Mesothelial cell of epicardium (in vitro differentiated cells): ENCODE measurements at regions not wholly inside any gene's neighbourhood (a gene's known extent, or its start where the extent isn't known, plus 50 kb on each side); places are given as distances from the start of the nearest gene placed in this dataset.

Source experiments
- DNase-seq, 2 experiments: peaks; one replicate each; pipeline ENCODE4 v3.0.0; 2021; ENCODE audit warnings: low spot score in 2 of 2; ENCODE audit not compliant: unreplicated experiment in 2 of 2
- H3K27ac Mint-ChIP-seq: 2 replicates; pipeline ENCODE4 v1.8.0; 2021; ENCODE audit warnings: mixed read lengths
- H3K27me3 Mint-ChIP-seq: 2 replicates; pipeline ENCODE4 v1.8.0; 2021; ENCODE audit warnings: low read depth, mixed read lengths
- H3K36me3 Mint-ChIP-seq: 2 replicates; pipeline ENCODE4 v1.8.0; 2021; ENCODE audit warnings: mixed read lengths
- H3K4me1 Mint-ChIP-seq: 2 replicates; pipeline ENCODE4 v1.8.0; 2021; ENCODE audit warnings: mixed read lengths
- H3K4me3 Mint-ChIP-seq: 2 replicates; pipeline ENCODE4 v1.8.0; 2021; ENCODE audit warnings: mild to moderate bottlenecking, moderate library complexity, mixed read lengths
- H3K9me3 Mint-ChIP-seq: 2 replicates; pipeline ENCODE4 v1.8.0; 2021; ENCODE audit warnings: mixed read lengths
- TF ChIP-seq, protein P1 (sequence below): fragments of 200-600 bp; sonication (generic); IDR thresholded peaks from one replicate; pipeline ENCODE4 v1.5.0; 2021; ENCODE audit warnings: antibody characterized with exemption; ENCODE audit not compliant: unreplicated experiment

DNA sequence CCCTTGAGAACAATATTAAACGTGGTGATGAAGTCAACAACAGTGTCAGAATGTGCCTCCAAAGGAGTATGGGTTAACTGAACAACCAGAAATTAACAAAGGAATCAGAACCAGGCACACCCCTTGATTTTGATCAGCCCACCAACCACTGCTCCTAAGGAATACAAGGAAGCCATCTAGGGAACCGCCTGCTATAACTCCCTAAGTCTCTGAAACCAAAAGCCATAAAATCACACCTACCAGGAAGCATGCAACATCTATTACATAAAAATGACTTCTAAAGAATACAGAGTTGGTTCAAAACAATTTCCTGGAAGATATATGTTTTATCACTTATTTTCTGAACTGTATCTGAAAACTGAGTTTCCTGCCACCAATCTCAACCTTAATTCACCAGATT, 360.0 kb downstream of the EPHA4 start:
- H3K36me3 Mint-ChIP-seq, result no peaks in the 10 kb centered on the region
- no peaks in the 10 kb centered on the region for H3K4me1 Mint-ChIP-seq
- TF ChIP-seq, protein P1, sequence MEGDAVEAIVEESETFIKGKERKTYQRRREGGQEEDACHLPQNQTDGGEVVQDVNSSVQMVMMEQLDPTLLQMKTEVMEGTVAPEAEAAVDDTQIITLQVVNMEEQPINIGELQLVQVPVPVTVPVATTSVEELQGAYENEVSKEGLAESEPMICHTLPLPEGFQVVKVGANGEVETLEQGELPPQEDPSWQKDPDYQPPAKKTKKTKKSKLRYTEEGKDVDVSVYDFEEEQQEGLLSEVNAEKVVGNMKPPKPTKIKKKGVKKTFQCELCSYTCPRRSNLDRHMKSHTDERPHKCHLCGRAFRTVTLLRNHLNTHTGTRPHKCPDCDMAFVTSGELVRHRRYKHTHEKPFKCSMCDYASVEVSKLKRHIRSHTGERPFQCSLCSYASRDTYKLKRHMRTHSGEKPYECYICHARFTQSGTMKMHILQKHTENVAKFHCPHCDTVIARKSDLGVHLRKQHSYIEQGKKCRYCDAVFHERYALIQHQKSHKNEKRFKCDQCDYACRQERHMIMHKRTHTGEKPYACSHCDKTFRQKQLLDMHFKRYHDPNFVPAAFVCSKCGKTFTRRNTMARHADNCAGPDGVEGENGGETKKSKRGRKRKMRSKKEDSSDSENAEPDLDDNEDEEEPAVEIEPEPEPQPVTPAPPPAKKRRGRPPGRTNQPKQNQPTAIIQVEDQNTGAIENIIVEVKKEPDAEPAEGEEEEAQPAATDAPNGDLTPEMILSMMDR, result no peak
- H3K9me3 Mint-ChIP-seq, result no peaks in the 10 kb centered on the region
- no peak overlapping the region for H3K27ac Mint-ChIP-seq
- H3K27me3 Mint-ChIP-seq, result peaks cover 33% of the 10 kb centered on the region
- DNase-seq, result no peak
- no peak overlapping the region for H3K4me3 Mint-ChIP-seq

DNA sequence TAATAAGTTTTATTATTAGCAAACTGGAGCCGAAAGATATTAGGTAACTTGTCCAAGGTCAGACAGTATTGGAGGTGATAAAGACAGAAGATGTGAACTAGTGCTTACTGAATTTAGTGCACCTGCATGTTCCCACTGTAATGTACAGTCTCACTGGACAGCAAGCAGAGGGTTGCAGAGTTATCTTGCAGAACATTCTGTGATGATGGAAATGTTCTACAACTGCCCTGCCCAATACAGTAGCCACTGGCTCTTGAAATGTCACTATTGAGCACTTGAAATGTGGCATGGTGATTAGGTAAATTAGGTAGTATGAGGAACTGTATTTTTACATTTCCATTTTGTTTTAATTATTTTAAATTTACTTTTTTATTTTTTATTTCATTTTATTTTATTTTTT, 356.6 kb downstream of the EPHA4 start:
- DNase-seq, result no peak
- TF ChIP-seq, protein P1, result no peak
- H3K27me3 Mint-ChIP-seq, result peaks cover 14% of the 10 kb centered on the region
- H3K4me1 Mint-ChIP-seq, result no peaks in the 10 kb centered on the region
- H3K27ac Mint-ChIP-seq, result no peak overlapping the region
- H3K9me3 Mint-ChIP-seq, result no peaks in the 10 kb centered on the region
- H3K36me3 Mint-ChIP-seq, result no peaks in the 10 kb centered on the region
- H3K4me3 Mint-ChIP-seq, result no peak overlapping the region

DNA sequence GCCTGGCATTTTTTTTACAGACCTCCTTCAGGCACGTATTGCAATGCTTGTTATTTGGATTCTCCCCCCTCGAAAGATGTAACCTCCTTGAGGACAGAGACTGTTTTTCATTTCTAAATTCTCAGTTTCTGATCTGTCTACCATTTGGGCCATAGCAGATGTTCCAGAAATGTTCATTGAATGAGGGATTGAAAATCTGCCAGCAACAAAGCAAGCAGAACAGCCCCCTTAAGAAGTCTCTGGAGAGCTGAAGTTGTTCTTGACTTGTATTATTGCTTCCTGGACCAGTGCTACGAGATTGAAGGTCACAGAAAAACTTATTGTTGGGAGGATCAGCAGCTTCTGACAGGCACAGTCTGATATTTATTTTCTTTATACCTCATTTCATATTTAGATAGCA, 355.5 kb downstream of the EPHA4 start:
- TF ChIP-seq, protein P1, result no peak
- H3K4me3 Mint-ChIP-seq, result no peak overlapping the region
- H3K4me1 Mint-ChIP-seq, result no peaks in the 10 kb centered on the region
- DNase-seq, result no peak
- H3K27me3 Mint-ChIP-seq, result peaks cover 15% of the 10 kb centered on the region
- H3K27ac Mint-ChIP-seq, result no peak overlapping the region
- H3K9me3 Mint-ChIP-seq, result no peaks in the 10 kb centered on the region
- H3K36me3 Mint-ChIP-seq, result no peaks in the 10 kb centered on the region

DNA sequence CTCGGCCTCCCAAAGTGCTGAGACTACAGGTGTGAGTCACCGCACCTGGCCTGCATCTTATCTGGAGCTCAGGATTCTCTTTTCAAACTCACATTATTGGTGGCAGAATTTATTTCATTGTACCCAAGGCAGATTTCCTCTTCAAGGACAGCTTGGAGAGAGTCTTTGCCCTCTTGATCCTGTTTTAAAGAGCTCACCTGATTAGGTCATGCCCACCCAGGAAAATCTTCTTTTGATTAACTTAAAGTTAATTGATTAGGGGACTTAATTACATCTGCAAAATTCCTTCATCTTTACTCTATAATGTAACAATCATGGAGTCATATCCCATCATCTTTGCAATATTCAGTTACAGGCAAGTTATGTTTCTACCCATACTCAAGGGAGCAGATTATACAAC, 346.4 kb downstream of the EPHA4 start:
- no peak for DNase-seq
- Mint-ChIP-seq H3K4me1 (no peaks in the 10 kb centered on the region), H3K27ac (no peak overlapping the region), H3K4me3 (no peak overlapping the region), H3K36me3 (no peaks in the 10 kb centered on the region), H3K9me3 (peaks cover 11% of the 10 kb centered on the region), H3K27me3 (peaks cover 2% of the 10 kb centered on the region)
- TF ChIP-seq, protein P1, result no peak

- no peaks in the 10 kb centered on the region for H3K27me3 Mint-ChIP-seq
- H3K36me3 Mint-ChIP-seq, result no peaks in the 10 kb centered on the region
- peaks cover 11% of the 10 kb centered on the region for H3K9me3 Mint-ChIP-seq
- H3K4me3 Mint-ChIP-seq, result no peak overlapping the region
- H3K4me1 Mint-ChIP-seq, result peaks cover 8% of the 10 kb centered on the region
- no peak for DNase-seq
- TF ChIP-seq, protein P1, result no peak
- H3K27ac Mint-ChIP-seq, result no peak overlapping the region
Observed at GRCh38 chr2:221228214-221228769, 343.8 kb downstream of the EPHA4 start.

GRCh38 chr2:221229099-221229498, 343.0 kb downstream of the EPHA4 start:
- H3K9me3 Mint-ChIP-seq, result peaks cover 15% of the 10 kb centered on the region

More at GRCh38 chr2:221229099-221229498, 343.0 kb downstream of the EPHA4 start:
- Mint-ChIP-seq H3K27ac (no peak overlapping the region), H3K4me3 (no peak overlapping the region), H3K4me1 (peaks cover 8% of the 10 kb centered on the region), H3K27me3 (no peaks in the 10 kb centered on the region), H3K36me3 (no peaks in the 10 kb centered on the region)
- TF ChIP-seq, protein P1, result no peak
- DNase-seq, result no peak
